Endodermal cell (in vitro differentiated cells): ENCODE measurements at regions not wholly inside any gene's neighbourhood (a gene's known extent, or its start where the extent isn't known, plus 50 kb on each side); places are given as distances from the start of the nearest gene placed in this dataset.

ENCODE experiments used
- DNase-seq: peaks from one replicate; pipeline ENCODE4 v3.0.0-alpha.2; 2017
- H3K27ac ChIP-seq: 2 replicates; pipeline ENCODE4 v1.5.1; 2013; ENCODE audit warnings: mild to moderate bottlenecking, low read depth, low read length, moderate library complexity
- H3K27me3 ChIP-seq: 2 replicates; pipeline ENCODE4 v1.6.1; 2013; ENCODE audit warnings: mild to moderate bottlenecking, low read length, moderate library complexity; ENCODE audit not compliant: insufficient read depth, control insufficient read depth, poor library complexity, severe bottlenecking
- H3K36me3 ChIP-seq: 2 replicates; pipeline ENCODE4 v1.7.0; 2013; ENCODE audit warnings: mild to moderate bottlenecking, low read length, moderate library complexity; ENCODE audit not compliant: control insufficient read depth, insufficient read depth
- H3K4me1 ChIP-seq: one replicate; pipeline ENCODE4 v1.7.0; 2013; ENCODE audit warnings: low read length; ENCODE audit not compliant: control insufficient read depth, insufficient read depth
- H3K4me3 ChIP-seq: 2 replicates; pipeline ENCODE4 v1.5.1; 2013; ENCODE audit warnings: mild to moderate bottlenecking, low read length, moderate library complexity
- H3K9ac ChIP-seq: 2 replicates; pipeline ENCODE4 v1.6.1; 2013; ENCODE audit warnings: mild to moderate bottlenecking, low read length, moderate library complexity; ENCODE audit not compliant: poor library complexity, severe bottlenecking; ENCODE audit errors: extremely low read depth
- H3K9me3 ChIP-seq: 2 replicates; pipeline ENCODE4 v1.6.1; 2013; ENCODE audit warnings: mild to moderate bottlenecking, low read length, moderate library complexity; ENCODE audit not compliant: control insufficient read depth
- H3K27ac Mint-ChIP-seq: 2 replicates; pipeline ENCODE4 v1.8.0; 2020; ENCODE audit warnings: mixed read lengths
- H3K27me3 Mint-ChIP-seq: 2 replicates; pipeline ENCODE4 v1.8.0; 2021; ENCODE audit warnings: mild to moderate bottlenecking, mixed read lengths; ENCODE audit not compliant: insufficient read depth
- H3K36me3 Mint-ChIP-seq: 2 replicates; pipeline ENCODE4 v1.8.0; 2020; ENCODE audit warnings: low read depth, mixed read lengths
- H3K4me1 Mint-ChIP-seq: 2 replicates; pipeline ENCODE4 v1.8.0; 2020; ENCODE audit warnings: mixed read lengths
- H3K4me3 Mint-ChIP-seq: 2 replicates; pipeline ENCODE4 v1.8.0; 2020; ENCODE audit warnings: mild to moderate bottlenecking, moderate library complexity, mixed read lengths
- H3K9me3 Mint-ChIP-seq: 2 replicates; pipeline ENCODE4 v1.8.0; 2020; ENCODE audit warnings: mild to moderate bottlenecking, mixed read lengths
- CTCF ChIP-seq: fragments of 200-600 bp; sonication (generic); conservative IDR thresholded peaks from 2 replicates; pipeline ENCODE4 v1.5.0; 2021; ENCODE audit warnings: antibody characterized with exemption, mild to moderate bottlenecking
- WGBS, 2 experiments: methylation state at CpG; one replicate each; pipeline versions ENCODE4 v1.1.5 to v1.1.7; 2013; ENCODE audit warnings: missing lambda C conversion rate in 2 of 2, mixed read lengths in 1 of 2; ENCODE audit not compliant: insufficient coverage in 1 of 2, insufficient read length in 1 of 2; 5-methylcytosine and 5-hydroxymethylcytosine counted together

GRCh38 chr5:89686081-89686765 lies 723.3 kb downstream of the CETN3 start:
- no peaks in the 10 kb centered on the region for H3K27me3 Mint-ChIP-seq
- no peaks in the 10 kb centered on the region for H3K4me1 Mint-ChIP-seq
- H3K27ac Mint-ChIP-seq = no peak overlapping the region
- no peak overlapping the region for H3K4me3 ChIP-seq
- no peaks in the 10 kb centered on the region for H3K36me3 ChIP-seq
- no peaks in the 10 kb centered on the region for H3K9me3 ChIP-seq
- H3K9me3 Mint-ChIP-seq = peaks cover 6% of the 10 kb centered on the region
- H3K9ac ChIP-seq = no peak overlapping the region
- H3K27ac ChIP-seq = no peak overlapping the region
- no peak for DNase-seq
- H3K4me3 Mint-ChIP-seq = no peak overlapping the region
- H3K36me3 Mint-ChIP-seq = no peaks in the 10 kb centered on the region
- WGBS, 2 experiments = 90% methylated on average over 4 of the region's 4 CpGs; no CpG with 5 or more reads in 1 of the 2 experiments
- TF ChIP-seq CTCF = no peak
- H3K27me3 ChIP-seq = no peaks in the 10 kb centered on the region
- H3K4me1 ChIP-seq = no peaks in the 10 kb centered on the region

- no peaks in the 10 kb centered on the region for H3K9me3 ChIP-seq
- no peaks in the 10 kb centered on the region for H3K36me3 Mint-ChIP-seq
- no peak overlapping the region for H3K27ac Mint-ChIP-seq
- 95 to 100% methylated on average over 1 to 2 of the region's 2 CpGs for WGBS, 2 experiments
- H3K27me3 ChIP-seq = no peaks in the 10 kb centered on the region
- H3K4me1 ChIP-seq = no peaks in the 10 kb centered on the region
- no peak overlapping the region for H3K9ac ChIP-seq
- no peak for TF ChIP-seq CTCF
- no peaks in the 10 kb centered on the region for H3K27me3 Mint-ChIP-seq
- no peak for DNase-seq
- no peak overlapping the region for H3K4me3 Mint-ChIP-seq
- peaks cover 6% of the 10 kb centered on the region for H3K9me3 Mint-ChIP-seq
- no peak overlapping the region for H3K4me3 ChIP-seq
- no peak overlapping the region for H3K27ac ChIP-seq
- no peaks in the 10 kb centered on the region for H3K36me3 ChIP-seq
- H3K4me1 Mint-ChIP-seq = no peaks in the 10 kb centered on the region
Observed at GRCh38 chr5:89676634-89677033, 732.9 kb downstream of the CETN3 start.

DNA sequence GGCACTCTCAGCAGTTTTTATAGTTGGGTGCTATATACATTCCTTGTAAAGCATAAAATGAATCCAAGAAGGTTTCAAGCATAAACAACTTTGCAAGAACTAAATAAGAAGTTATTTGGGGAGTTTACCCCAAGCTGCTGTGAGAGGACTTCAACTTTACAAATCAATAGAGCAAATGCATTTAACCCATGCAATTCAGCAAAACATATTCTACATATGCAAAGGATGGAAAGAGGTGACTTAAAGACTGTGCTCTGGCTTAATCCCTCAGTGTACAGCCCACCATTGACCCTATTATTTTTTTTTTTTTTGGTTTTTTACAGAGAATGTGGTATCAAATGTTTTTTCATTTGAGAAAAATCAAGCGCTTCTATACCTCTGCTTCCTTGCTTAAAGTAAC lies 736.5 kb downstream of the CETN3 start:
- no peaks in the 10 kb centered on the region for H3K27me3 Mint-ChIP-seq
- Histone ChIP-seq H3K4me3 (no peak overlapping the region), H3K9me3 (no peaks in the 10 kb centered on the region), H3K27me3 (no peaks in the 10 kb centered on the region), H3K36me3 (no peaks in the 10 kb centered on the region), H3K27ac (no peak overlapping the region), H3K4me1 (no peaks in the 10 kb centered on the region), H3K9ac (no peak overlapping the region)
- no peak for TF ChIP-seq CTCF
- no peak for DNase-seq
- 67 to 100% methylated on average over 1 of the region's 1 CpG for WGBS, 2 experiments
- H3K36me3 Mint-ChIP-seq = no peaks in the 10 kb centered on the region
- H3K9me3 Mint-ChIP-seq = no peaks in the 10 kb centered on the region
- no peak overlapping the region for H3K4me3 Mint-ChIP-seq
- H3K27ac Mint-ChIP-seq = no peak overlapping the region
- H3K4me1 Mint-ChIP-seq = no peaks in the 10 kb centered on the region
